PC-9 (cell line): ENCODE measurements at regions not wholly inside any gene's neighbourhood (a gene's known extent, or its start where the extent isn't known, plus 50 kb on each side); places are given as distances from the start of the nearest gene placed in this dataset.

Experiments
- BruUV-seq: library from RNA; stranded (reverse); fragments of 400-500 nt; replicated peaks from 2 replicates; lab custom pipeline; 2021; lab: Mats Ljungman, UMichigan
- CTCF ChIA-PET: fragments of 300-600 bp; sonication (Branson Sonifier 250); formaldehyde crosslinking; loops from one replicate; lab custom pipeline; 2022; ENCODE audit warnings: antibody characterized with exemption; lab: Charles Lee
- POLR2A ChIA-PET: fragments of 300-600 bp; sonication (Branson Sonifier 250); formaldehyde crosslinking; loops from one replicate; lab custom pipeline; 2022; ENCODE audit warnings: antibody characterized with exemption; ENCODE audit not compliant: unreplicated experiment; lab: Charles Lee
- DNase-seq, 2 experiments: peaks; one replicate each; pipeline versions ENCODE4 v3.0.0 to v3.0.0-alpha.2; 2015 to 2022; ENCODE audit warnings: mixed read lengths in 1 of 2
- H2AFZ ChIP-seq: fragments of 200-600 bp; sonication (generic); 2 replicates; pipeline ENCODE4 v1.8.1; 2017; ENCODE audit warnings: antibody characterized with exemption
- H3F3A ChIP-seq: fragments of 200-600 bp; sonication (generic); 2 replicates; pipeline ENCODE4 v1.8.1; 2017; ENCODE audit warnings: antibody characterized with exemption, mild to moderate bottlenecking, low read depth; ENCODE audit not compliant: insufficient read depth
- H3K27ac ChIP-seq: fragments of 200-600 bp; sonication (generic); 2 replicates; pipeline ENCODE4 v1.6.1; 2016; ENCODE audit warnings: mixed run types
- H3K27me3 ChIP-seq: fragments of 200-600 bp; sonication (generic); 2 replicates; pipeline ENCODE4 v1.6.1; 2016; ENCODE audit warnings: low read depth, mixed run types; ENCODE audit not compliant: insufficient read depth
- H3K36me3 ChIP-seq: fragments of 200-600 bp; sonication (generic); 2 replicates; pipeline ENCODE4 v1.6.1; 2016; ENCODE audit warnings: low read depth, mixed run types
- H3K4me1 ChIP-seq: fragments of 200-600 bp; sonication (generic); replicated peaks from 2 replicates; pipeline ENCODE4 v1.6.1; 2016; ENCODE audit warnings: mixed run types; ENCODE audit not compliant: insufficient read depth
- H3K4me2 ChIP-seq: fragments of 200-600 bp; sonication (generic); 2 replicates; pipeline ENCODE4 v1.6.1; 2017; ENCODE audit warnings: mixed run types
- H3K4me3 ChIP-seq: fragments of 200-600 bp; sonication (generic); 2 replicates; pipeline ENCODE4 v1.6.1; 2016; ENCODE audit warnings: mixed run types
- H3K79me2 ChIP-seq: fragments of 200-600 bp; sonication (generic); 2 replicates; pipeline ENCODE4 v1.6.1; 2017; ENCODE audit warnings: low read depth, mixed run types
- H3K9me2 ChIP-seq: fragments of 200-600 bp; sonication (generic); 2 replicates; pipeline ENCODE4 v1.8.1; 2017; ENCODE audit warnings: mild to moderate bottlenecking; ENCODE audit not compliant: insufficient read depth
- H3K9me3 ChIP-seq: fragments of 200-600 bp; sonication (generic); 2 replicates; pipeline ENCODE4 v1.8.1; 2016; ENCODE audit warnings: low read depth; ENCODE audit not compliant: insufficient read depth
- H4K20me1 ChIP-seq: fragments of 200-600 bp; sonication (generic); 2 replicates; pipeline ENCODE4 v1.8.1; 2017; ENCODE audit not compliant: insufficient read depth
- CTCF ChIP-seq: fragments of 200-600 bp; sonication (generic); conservative IDR thresholded peaks from 2 replicates; pipeline ENCODE4 v1.6.1; 2017; ENCODE audit warnings: mixed run types, antibody characterized with exemption, mild to moderate bottlenecking, moderate library complexity
- EZH2 ChIP-seq: fragments of 200-600 bp; sonication (generic); IDR thresholded peaks from 2 replicates; pipeline ENCODE4 v1.8.0; 2017; ENCODE audit warnings: antibody characterized with exemption, low read depth
- intact Hi-C: fragments of 100-400 bp; cut with micrococcal nuclease; formaldehyde crosslinking; loops from one replicate; pipeline ENCODE4 v1.10.0; 2022; ENCODE audit not compliant: unreplicated experiment

GRCh38 chr3:20844851-20845250 lies 658.8 kb upstream of the SGO1 start:
- H3K4me1 ChIP-seq = no peaks in the 10 kb centered on the region
- intact Hi-C loops = no loop called here
- H3F3A ChIP-seq = no peaks in the 10 kb centered on the region
- TF ChIP-seq CTCF = no peak
- TF ChIP-seq EZH2 = no peak
- H3K27me3 ChIP-seq = no peaks in the 10 kb centered on the region
- H3K4me2 ChIP-seq = no peak overlapping the region
- CTCF ChIA-PET = no interaction called here
- POLR2A ChIA-PET = no interaction called here
- H3K9me2 ChIP-seq = no peaks in the 10 kb centered on the region
- H3K36me3 ChIP-seq = no peaks in the 10 kb centered on the region
- no peaks in the 10 kb centered on the region for H3K9me3 ChIP-seq
- no peak overlapping the region for H3K27ac ChIP-seq
- BruUV-seq = no TSS peak
- no peak overlapping the region for H3K4me3 ChIP-seq
- H4K20me1 ChIP-seq = no peaks in the 10 kb centered on the region
- H2AFZ ChIP-seq = no peak overlapping the region
- no peak for DNase-seq
- H3K79me2 ChIP-seq = no peaks in the 10 kb centered on the region

- Histone ChIP-seq H3K4me1 (no peaks in the 10 kb centered on the region), H3K9me3 (no peaks in the 10 kb centered on the region), H3K9me2 (no peaks in the 10 kb centered on the region), H4K20me1 (no peaks in the 10 kb centered on the region), H3K79me2 (no peaks in the 10 kb centered on the region), H3F3A (no peaks in the 10 kb centered on the region), H3K27me3 (no peaks in the 10 kb centered on the region), H2AFZ (no peak overlapping the region), H3K4me3 (no peak overlapping the region), H3K27ac (no peak overlapping the region), H3K36me3 (no peaks in the 10 kb centered on the region), H3K4me2 (no peak overlapping the region)
- BruUV-seq = no TSS peak
- no peak for TF ChIP-seq CTCF
- no peak for TF ChIP-seq EZH2
- POLR2A ChIA-PET = no interaction called here
- intact Hi-C loops = no loop called here
- DNase-seq = no peak
- CTCF ChIA-PET = no interaction called here
Observed at GRCh38 chr3:20842594-20843436, 656.8 kb upstream of the SGO1 start.

GRCh38 chr3:20842002-20842401 lies 656.0 kb upstream of the SGO1 start:
- no peaks in the 10 kb centered on the region for H3K9me2 ChIP-seq
- no peak for DNase-seq
- TF ChIP-seq EZH2 (no peak), CTCF (no peak)
- CTCF ChIA-PET = no interaction called here
- H3K4me3 ChIP-seq = no peak overlapping the region
- H3K4me1 ChIP-seq = no peaks in the 10 kb centered on the region
- no peaks in the 10 kb centered on the region for H3K79me2 ChIP-seq
- no peaks in the 10 kb centered on the region for H3K9me3 ChIP-seq
- no peaks in the 10 kb centered on the region for H4K20me1 ChIP-seq
- BruUV-seq = no TSS peak
- H3K27me3 ChIP-seq = no peaks in the 10 kb centered on the region
- no peaks in the 10 kb centered on the region for H3K36me3 ChIP-seq
- H3K27ac ChIP-seq = no peak overlapping the region
- H2AFZ ChIP-seq = no peak overlapping the region
- POLR2A ChIA-PET = no interaction called here
- H3K4me2 ChIP-seq = no peak overlapping the region
- intact Hi-C loops = no loop called here
- no peaks in the 10 kb centered on the region for H3F3A ChIP-seq
